ENCODE measurements at regions not wholly inside any gene's neighbourhood (a gene's known extent, or its start where the extent isn't known, plus 50 kb on each side); places are given as distances from the start of the nearest gene placed in this dataset.

GRCh38 chr18:77550625-77551024 lies 301.0 kb downstream of the GALR1 start:
- Histone ChIP-seq H3K4me3 (no peak overlapping the region), H3K36me3 (no peaks in the 10 kb centered on the region), H3K9me3 (no peaks in the 10 kb centered on the region), H3K4me1 (peaks cover 0 to 6% (median 0%) of the 10 kb centered on the region in 4 donors), H3K27ac (no peak overlapping the region), H3K27me3 (no peaks in the 10 kb centered on the region)
- intact Hi-C loops (cut with DNase I; ENCODE audit: low total_unique reads), result no loop called here
- TF ChIP-seq CTCF (IDR thresholded peaks at IDR 0.05) (no peak), EP300 (IDR thresholded peaks at IDR 0.05) (no peak), POLR2AphosphoS5 (IDR thresholded peaks at IDR 0.05) (no peak), POLR2A (IDR thresholded peaks at IDR 0.05) (no peak)
- 73 to 82% (median 78%) methylated on average over 5 of the region's 5 CpGs for WGBS, 5 donors
- DNase-seq, result no peak

- no peaks in the 10 kb centered on the region for H3K9me3 ChIP-seq
- no peak for TF ChIP-seq POLR2AphosphoS5 (IDR thresholded peaks at IDR 0.05)
- TF ChIP-seq CTCF (IDR thresholded peaks at IDR 0.05), result no peak
- TF ChIP-seq EP300 (IDR thresholded peaks at IDR 0.05), result no peak
- no peak for TF ChIP-seq POLR2A (IDR thresholded peaks at IDR 0.05)
- H3K27me3 ChIP-seq, result no peaks in the 10 kb centered on the region
- no peak for DNase-seq
- 69 to 86% (median 81%) methylated on average over 3 of the region's 3 CpGs for whole genome bisulfite sequencing, 5 donors
- no peak overlapping the region for H3K27ac ChIP-seq
- H3K4me1 ChIP-seq, result peaks cover 0 to 6% (median 0%) of the 10 kb centered on the region in 4 donors
- no peaks in the 10 kb centered on the region for H3K36me3 ChIP-seq
- H3K4me3 ChIP-seq, result no peak overlapping the region
- intact Hi-C loops (cut with DNase I; ENCODE audit: low total_unique reads), result no loop called here
These were observed 301.4 kb downstream of the GALR1 start for GRCh38 chr18:77551055-77551454.

- H3K9me3 ChIP-seq, result no peaks in the 10 kb centered on the region
- H3K4me3 ChIP-seq, result no peak overlapping the region
- H3K4me1 ChIP-seq, result no peaks in the 10 kb centered on the region
- no peaks in the 10 kb centered on the region for H3K27me3 ChIP-seq
- no peaks in the 10 kb centered on the region for H3K36me3 ChIP-seq
- intact Hi-C loops (cut with DNase I; ENCODE audit: low total_unique reads), result no loop called here
- no peak for DNase-seq
- TF ChIP-seq POLR2AphosphoS5 (IDR thresholded peaks at IDR 0.05), result no peak
- TF ChIP-seq POLR2A (IDR thresholded peaks at IDR 0.05), result no peak
- no peak for TF ChIP-seq CTCF (IDR thresholded peaks at IDR 0.05)
- TF ChIP-seq EP300 (IDR thresholded peaks at IDR 0.05), result no peak
- no peak overlapping the region for H3K27ac ChIP-seq
- 74 to 82% (median 81%) methylated on average over 3 of the region's 3 CpGs for WGBS, 5 donors
These were observed 303.3 kb downstream of the GALR1 start for GRCh38 chr18:77552945-77553344.

DNA sequence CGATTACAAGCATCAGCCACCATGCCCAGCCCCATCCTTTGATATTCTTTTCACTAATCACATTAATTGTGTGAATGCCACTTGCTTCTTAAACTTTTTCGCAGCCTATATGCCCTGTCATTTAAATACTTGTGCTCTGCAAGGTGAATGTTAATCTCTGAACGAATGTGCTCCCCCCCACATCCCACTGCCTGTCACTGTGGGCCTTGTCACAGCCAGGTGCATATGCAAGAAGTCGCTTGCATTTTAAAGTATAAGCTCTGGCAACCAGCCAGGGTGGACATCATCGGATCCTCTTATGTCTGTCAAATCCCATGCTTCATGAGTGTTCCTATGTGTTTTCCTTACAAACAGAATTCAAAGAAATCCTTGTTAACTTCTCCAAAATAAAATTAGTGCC lies 304.4 kb downstream of the GALR1 start:
- intact Hi-C loops (cut with DNase I; ENCODE audit: low total_unique reads), result no loop called here
- H3K4me1 ChIP-seq, result no peaks in the 10 kb centered on the region
- DNase-seq, result no peak
- no peaks in the 10 kb centered on the region for H3K36me3 ChIP-seq
- H3K9me3 ChIP-seq, result no peaks in the 10 kb centered on the region
- TF ChIP-seq POLR2AphosphoS5 (IDR thresholded peaks at IDR 0.05) (no peak), CTCF (IDR thresholded peaks at IDR 0.05) (no peak), POLR2A (IDR thresholded peaks at IDR 0.05) (no peak), EP300 (IDR thresholded peaks at IDR 0.05) (no peak)
- WGBS, 5 donors, result 75 to 81% (median 79%) methylated on average over 5 of the region's 5 CpGs
- H3K27ac ChIP-seq, result no peak overlapping the region
- no peaks in the 10 kb centered on the region for H3K27me3 ChIP-seq
- H3K4me3 ChIP-seq, result no peak overlapping the region
